Lower leg skin (tissue), 3 donors: ENCODE measurements at regions not wholly inside any gene's neighbourhood (a gene's known extent, or its start where the extent isn't known, plus 50 kb on each side); places are given as distances from the start of the nearest gene placed in this dataset.
"Not testable (repeated sequence)": the region's sequence is repeated elsewhere in the genome, so short reads cannot be mapped to it uniquely, and the experiment has no call there.

ENCODE experiments used
- CTCF ChIP-seq, 3 donors: fragments of 450-650 bp; IDR thresholded peaks; one replicate each; pipeline ENCODE4 v1.5.1; 2016; ENCODE audit warnings: antibody characterized with exemption in 3 of 3, mild to moderate bottlenecking in 3 of 3, moderate library complexity in 2 of 3
- POLR2A ChIP-seq, 2 donors: fragments of 450-650 bp; IDR thresholded peaks; one replicate each; pipeline ENCODE4 v1.6.1; 2016 to 2017; ENCODE audit warnings: antibody characterized with exemption in 2 of 2, mild to moderate bottlenecking in 1 of 2, moderate library complexity in 1 of 2

- TF ChIP-seq CTCF, POLR2A (IDR thresholded peaks at IDR 0.05): not testable (repeated sequence)
These were observed 275.5 kb downstream of the CCDC74A start for GRCh38 chr2:131803237-131803636.
